Fibroblast of the aortic adventitia (primary cell): ENCODE measurements at regions not wholly inside any gene's neighbourhood (a gene's known extent, or its start where the extent isn't known, plus 50 kb on each side); places are given as distances from the start of the nearest gene placed in this dataset.
A peak's percentile ranks its signal among the peaks of the same experiment; 100 is the strongest.

Experiments used
- DNase-seq: peaks from one replicate; pipeline ENCODE4 v3.0.0-alpha.2; 2010; ENCODE audit warnings: low read depth
- H3K4me3 ChIP-seq: 2 replicates; pipeline ENCODE4 v1.5.1; 2011; ENCODE audit warnings: low read depth, mild to moderate bottlenecking, control low read depth, low read length, moderate library complexity
- CTCF ChIP-seq: IDR thresholded peaks from 2 replicates; pipeline ENCODE4 v1.5.1; 2011; ENCODE audit warnings: mild to moderate bottlenecking, low read length, control low read depth, inconsistent platforms; ENCODE audit not compliant: insufficient read depth

GRCh38 chr10:110419265-110419664, 78.4 kb upstream of the DUSP5 start:
- no peak for DNase-seq

GRCh38 chr10:110420401-110421193, 77.1 kb upstream of the DUSP5 start:
- peak; percentile 80 for DNase-seq
- H3K4me3 ChIP-seq, result no peak overlapping the region
- TF ChIP-seq CTCF, result no peak

More at GRCh38 chr10:110419265-110419664, 78.4 kb upstream of the DUSP5 start:
- H3K4me3 ChIP-seq, result no peak overlapping the region
- no peak for TF ChIP-seq CTCF

GRCh38 chr10:110421512-110422138, 76.1 kb upstream of the DUSP5 start:
- DNase-seq, result no peak
- no peak for TF ChIP-seq CTCF
- no peak overlapping the region for H3K4me3 ChIP-seq

GRCh38 chr10:110422548-110422947, 75.2 kb upstream of the DUSP5 start:
- no peak for TF ChIP-seq CTCF
- DNase-seq, result no peak
- H3K4me3 ChIP-seq, result no peak overlapping the region

- no peak for TF ChIP-seq CTCF
- H3K4me3 ChIP-seq, result no peak overlapping the region
- DNase-seq, result no peak
Measured at GRCh38 chr10:110423650-110424049, 74.1 kb upstream of the DUSP5 start.

- no peak overlapping the region for H3K4me3 ChIP-seq
- TF ChIP-seq CTCF, result no peak
- DNase-seq, result peak; percentile 94
Measured at GRCh38 chr10:110425684-110426293, 71.9 kb upstream of the DUSP5 start.
